GM12878 (cell line): ENCODE measurements at regions not wholly inside any gene's neighbourhood (a gene's known extent, or its start where the extent isn't known, plus 50 kb on each side); places are given as distances from the start of the nearest gene placed in this dataset.

Experiments
- ATAC-seq: fragments of 200-7000 bp; cut with Tn5 transposase; 3 replicates; pipeline ENCODE4 v1.9.1; 2020; ENCODE audit warnings: mild to moderate bottlenecking, moderate library complexity
- BruUV-seq: library from RNA; stranded (reverse); fragments of 400-500 nt; replicated peaks from 2 replicates; lab custom pipeline; 2021; lab: Mats Ljungman, UMichigan
- CTCF ChIA-PET: fragments of 300-600 bp; sonication (Branson Sonifier 250); formaldehyde crosslinking; extraction: SDS; loops from one replicate; lab custom pipeline; 2021; ENCODE audit warnings: inconsistent platforms; lab: Yijun Ruan, JAX
- POLR2A ChIA-PET: fragments of 350-600 bp; formaldehyde crosslinking; extraction: SDS; loops from one replicate; lab custom pipeline; 2021; ENCODE audit warnings: inconsistent platforms; lab: Charles Lee
- RAD21 ChIA-PET: fragments of 300-600 bp; sonication (Branson Sonifier 250); formaldehyde crosslinking; loops from one replicate; lab custom pipeline; 2023; ENCODE audit warnings: antibody characterized with exemption; ENCODE audit not compliant: unreplicated experiment; lab: Charles Lee
- SMC1A ChIA-PET: fragments of 300-600 bp; sonication (Branson Sonifier 250); formaldehyde crosslinking; loops from one replicate; lab custom pipeline; 2023; ENCODE audit not compliant: unreplicated experiment, uncharacterized antibody; lab: Charles Lee
- DNase-seq: peaks from one replicate; pipeline ENCODE4 v3.0.0-alpha.2; 2011; ENCODE audit warnings: low read depth, low spot score
- FAIRE-seq: peaks from 3 replicates; lab custom pipeline; 2011; peaks lifted over from hg19 to GRCh38; lab: Jason Lieb, UNC
- H2AFZ ChIP-seq: 2 replicates; pipeline ENCODE4 v1.6.0; 2011; ENCODE audit warnings: low read depth, low read length, control low read depth; ENCODE audit not compliant: control insufficient read depth
- H3K27ac ChIP-seq: 2 replicates; pipeline ENCODE4 v1.5.1; 2011; ENCODE audit warnings: control low read depth; ENCODE audit not compliant: control insufficient read depth, insufficient read depth
- H3K27me3 ChIP-seq, 2 experiments: replicated peaks in 1 of 2; 2 replicates each; pipeline versions ENCODE4 v1.6.0 to v1.6.1; 2011; ENCODE audit warnings: low read length in 1 of 2; ENCODE audit not compliant: control insufficient read depth in 2 of 2, insufficient read depth in 2 of 2
- H3K36me3 ChIP-seq, 2 experiments: 2 replicates each; pipeline ENCODE4 v1.5.1; 2011; ENCODE audit warnings: low read length in 1 of 2; ENCODE audit not compliant: control insufficient read depth in 2 of 2, insufficient read depth in 2 of 2
- H3K4me1 ChIP-seq: 2 replicates; pipeline ENCODE4 v1.6.1; 2011; ENCODE audit warnings: mild to moderate bottlenecking, low read length, moderate library complexity, mixed read lengths; ENCODE audit not compliant: control insufficient read depth, insufficient read depth
- H3K4me2 ChIP-seq: 2 replicates; pipeline ENCODE4 v1.6.0; 2011; ENCODE audit warnings: control low read depth; ENCODE audit not compliant: control insufficient read depth, insufficient read depth
- H3K4me3 ChIP-seq: fragments of 200-600 bp; sonication (generic); 2 replicates; pipeline ENCODE4 v1.5.1; 2016
- H3K79me2 ChIP-seq: 2 replicates; pipeline ENCODE4 v1.6.0; 2011; ENCODE audit warnings: low read length; ENCODE audit not compliant: control insufficient read depth, insufficient read depth
- H3K9ac ChIP-seq: 2 replicates; pipeline ENCODE4 v1.8.0; 2011; ENCODE audit warnings: low read length, control low read depth, mixed read lengths; ENCODE audit not compliant: control insufficient read depth, insufficient read depth
- H3K9me3 ChIP-seq: replicated peaks from 3 replicates; pipeline ENCODE4 v1.5.1; 2011; ENCODE audit warnings: mild to moderate bottlenecking, low read length; ENCODE audit not compliant: control insufficient read depth, insufficient read depth
- H4K20me1 ChIP-seq: 2 replicates; pipeline ENCODE4 v1.6.0; 2011; ENCODE audit not compliant: control insufficient read depth, insufficient read depth
- BRCA1 ChIP-seq: IDR thresholded peaks from 2 replicates; pipeline ENCODE4 v1.6.1; 2011; ENCODE audit warnings: low read depth, low read length, improper control_type of control experiment
- CHD1 ChIP-seq: IDR thresholded peaks from 2 replicates; pipeline ENCODE4 v1.6.1; 2012; ENCODE audit warnings: low read depth, low read length, improper control_type of control experiment
- EP300 ChIP-seq, 2 experiments: fragments of 150-350 bp in 1 of 2; IDR thresholded peaks; 2 replicates each; pipeline ENCODE4 v1.6.1; 2011 to 2012; ENCODE audit warnings: low read depth in 2 of 2, low read length in 2 of 2, borderline replicate concordance in 1 of 2, improper control_type of control experiment in 1 of 2, inconsistent platforms in 1 of 2; ENCODE audit not compliant: control insufficient read depth in 1 of 2
- MXI1 ChIP-seq: fragments of 150-350 bp; IDR thresholded peaks from 2 replicates; pipeline ENCODE4 v1.6.1; 2011; ENCODE audit warnings: low read depth, mild to moderate bottlenecking, inconsistent platforms, low read length, improper control_type of control experiment
- NFIC ChIP-seq: IDR thresholded peaks from 2 replicates; pipeline ENCODE4 v1.6.1; 2012; ENCODE audit warnings: low read depth, mild to moderate bottlenecking, inconsistent platforms, low read length, moderate library complexity
- PAX5 ChIP-seq: IDR thresholded peaks from 2 replicates; pipeline ENCODE4 v1.6.1; 2011; ENCODE audit warnings: low read depth, low read length, borderline replicate concordance
- POLR2AphosphoS2 ChIP-seq: IDR thresholded peaks from 2 replicates; pipeline ENCODE4 v1.6.1; 2011; ENCODE audit warnings: low read depth, mild to moderate bottlenecking, low read length, improper control_type of control experiment, moderate library complexity
- RCOR1 ChIP-seq: conservative IDR thresholded peaks from 2 replicates; pipeline ENCODE4 v1.6.1; 2012; ENCODE audit warnings: low read depth, low read length, improper control_type of control experiment
- RFX5 ChIP-seq: IDR thresholded peaks from 2 replicates; pipeline ENCODE4 v1.6.1; 2011; ENCODE audit warnings: low read depth, low read length, improper control_type of control experiment
- SIN3A ChIP-seq: IDR thresholded peaks from 2 replicates; pipeline ENCODE4 v1.6.1; 2012; ENCODE audit warnings: low read depth, low read length, improper control_type of control experiment
- SMC3 ChIP-seq: IDR thresholded peaks from 2 replicates; pipeline ENCODE4 v1.6.1; 2011; ENCODE audit warnings: low read length, improper control_type of control experiment, borderline replicate concordance
- ZNF207 ChIP-seq: fragments of 450-650 bp; IDR thresholded peaks from 2 replicates; pipeline ENCODE4 v1.6.1; 2014; ENCODE audit warnings: antibody characterized with exemption, mild to moderate bottlenecking, borderline replicate concordance
- WGBS: methylation state at CpG from one replicate; pipeline ENCODE4 v1.1.6; 2016; ENCODE audit warnings: low lambda C conversion rate; ENCODE audit not compliant: insufficient replicate concordance, insufficient coverage; ENCODE audit errors: missing lambda C conversion rate; 5-methylcytosine and 5-hydroxymethylcytosine counted together
- in situ Hi-C: fragments of 300-500 bp; cut with MboI; formaldehyde crosslinking; loops from 9 replicates; pipeline ENCODE4 v1.14.3; 2018; ENCODE audit warnings: mixed read lengths
- intact Hi-C: fragments of 100-400 bp; cut with micrococcal nuclease; formaldehyde crosslinking; loops from one replicate; pipeline ENCODE4 v1.14.2; 2022; ENCODE audit not compliant: unreplicated experiment
- TF ChIP-seq, protein P1 (sequence below): fragments of 450-650 bp; IDR thresholded peaks from 2 replicates; pipeline ENCODE4 v1.6.1; 2017; ENCODE audit warnings: mild to moderate bottlenecking, moderate library complexity
- TF ChIP-seq, protein P2 (sequence below): fragments of 450-650 bp; formaldehyde crosslinking; IDR thresholded peaks from 2 replicates; pipeline ENCODE4 v1.4.0; 2020; ENCODE audit warnings: mild to moderate bottlenecking, moderate library complexity

DNA sequence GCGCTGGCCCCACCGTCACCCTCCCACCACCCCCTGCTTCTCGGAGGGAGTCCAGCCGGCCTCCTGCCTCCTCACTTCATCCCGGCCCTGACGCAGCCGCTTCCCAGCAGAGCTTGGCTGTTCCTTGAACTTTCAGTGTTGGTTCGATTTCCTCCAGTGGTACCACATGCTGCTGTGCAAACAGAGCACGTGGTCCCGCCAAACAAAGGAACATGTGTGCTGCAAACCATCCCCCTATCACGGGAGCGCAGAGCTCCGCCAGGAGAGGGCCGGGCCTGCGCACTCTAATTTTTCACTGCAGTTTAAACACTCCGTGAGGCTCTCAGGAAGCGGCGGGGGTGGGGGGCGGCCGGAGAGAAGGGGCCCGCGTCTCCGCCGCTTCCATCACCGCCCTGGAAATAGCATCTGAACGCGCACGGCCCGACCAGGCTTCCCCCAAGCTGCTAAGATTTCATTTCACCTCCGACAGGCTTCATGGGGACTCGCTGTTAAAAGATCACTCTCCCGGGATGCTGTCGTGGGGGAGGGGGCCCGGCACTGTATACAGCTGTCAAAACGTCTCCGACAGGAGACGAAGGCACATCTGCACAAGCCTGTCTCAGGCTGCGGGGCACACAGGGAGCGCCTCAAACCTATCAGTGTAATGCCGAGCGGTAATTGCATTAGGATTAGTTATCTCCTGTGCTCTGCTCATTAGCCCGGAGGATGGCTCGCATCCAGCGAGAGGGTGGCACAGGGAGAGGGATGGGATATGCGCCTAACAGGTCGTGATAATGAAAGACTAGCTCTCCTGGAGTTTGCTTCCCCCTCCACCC, 269.9 kb upstream of the SORL1-AS1 start:
- BruUV-seq = no TSS peak
- 20% methylated on average over 46 of the region's 46 CpGs for WGBS
- no peak for DNase-seq

More for the DNA sequence above, 269.9 kb upstream of the SORL1-AS1 start:
- RAD21 ChIA-PET = no interaction called here
- peaks cover 0 to 8% of the 10 kb centered on the region in 2 experiments; a peak in 3 of 4 replicates for H3K27me3 ChIP-seq
- no peak for FAIRE-seq
- H3K4me1 ChIP-seq = no peaks in the 10 kb centered on the region
- no peaks in the 10 kb centered on the region for H4K20me1 ChIP-seq
- no peak overlapping the region for H3K9ac ChIP-seq
- H3K4me3 ChIP-seq = no peak overlapping the region
- H3K27ac ChIP-seq = no peak overlapping the region
- no peak for ATAC-seq
- POLR2A ChIA-PET = no interaction called here
- CTCF ChIA-PET = no interaction called here
- H3K36me3 ChIP-seq = no peaks in the 10 kb centered on the region
- intact Hi-C loops = no loop called here
- SMC1A ChIA-PET = no interaction called here
- in situ Hi-C loops = no loop called here
- TF ChIP-seq EP300 (IDR thresholded peaks at IDR 0.05; ENCODE audit: borderline replicate concordance in 1 of 2, control insufficient read depth in 1 of 2, low read depth in 2 of 2, low read length in 2 of 2) = no peak
- no peak for TF ChIP-seq ZNF207
- TF ChIP-seq POLR2AphosphoS2 = no peak
- no peak for TF ChIP-seq SMC3
- no peak for TF ChIP-seq RCOR1
- TF ChIP-seq, protein P1, sequence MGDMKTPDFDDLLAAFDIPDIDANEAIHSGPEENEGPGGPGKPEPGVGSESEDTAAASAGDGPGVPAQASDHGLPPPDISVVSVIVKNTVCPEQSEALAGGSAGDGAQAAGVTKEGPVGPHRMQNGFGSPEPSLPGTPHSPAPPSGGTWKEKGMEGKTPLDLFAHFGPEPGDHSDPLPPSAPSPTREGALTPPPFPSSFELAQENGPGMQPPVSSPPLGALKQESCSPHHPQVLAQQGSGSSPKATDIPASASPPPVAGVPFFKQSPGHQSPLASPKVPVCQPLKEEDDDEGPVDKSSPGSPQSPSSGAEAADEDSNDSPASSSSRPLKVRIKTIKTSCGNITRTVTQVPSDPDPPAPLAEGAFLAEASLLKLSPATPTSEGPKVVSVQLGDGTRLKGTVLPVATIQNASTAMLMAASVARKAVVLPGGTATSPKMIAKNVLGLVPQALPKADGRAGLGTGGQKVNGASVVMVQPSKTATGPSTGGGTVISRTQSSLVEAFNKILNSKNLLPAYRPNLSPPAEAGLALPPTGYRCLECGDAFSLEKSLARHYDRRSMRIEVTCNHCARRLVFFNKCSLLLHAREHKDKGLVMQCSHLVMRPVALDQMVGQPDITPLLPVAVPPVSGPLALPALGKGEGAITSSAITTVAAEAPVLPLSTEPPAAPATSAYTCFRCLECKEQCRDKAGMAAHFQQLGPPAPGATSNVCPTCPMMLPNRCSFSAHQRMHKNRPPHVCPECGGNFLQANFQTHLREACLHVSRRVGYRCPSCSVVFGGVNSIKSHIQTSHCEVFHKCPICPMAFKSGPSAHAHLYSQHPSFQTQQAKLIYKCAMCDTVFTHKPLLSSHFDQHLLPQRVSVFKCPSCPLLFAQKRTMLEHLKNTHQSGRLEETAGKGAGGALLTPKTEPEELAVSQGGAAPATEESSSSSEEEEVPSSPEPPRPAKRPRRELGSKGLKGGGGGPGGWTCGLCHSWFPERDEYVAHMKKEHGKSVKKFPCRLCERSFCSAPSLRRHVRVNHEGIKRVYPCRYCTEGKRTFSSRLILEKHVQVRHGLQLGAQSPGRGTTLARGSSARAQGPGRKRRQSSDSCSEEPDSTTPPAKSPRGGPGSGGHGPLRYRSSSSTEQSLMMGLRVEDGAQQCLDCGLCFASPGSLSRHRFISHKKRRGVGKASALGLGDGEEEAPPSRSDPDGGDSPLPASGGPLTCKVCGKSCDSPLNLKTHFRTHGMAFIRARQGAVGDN = no peak
- TF ChIP-seq, protein P2, sequence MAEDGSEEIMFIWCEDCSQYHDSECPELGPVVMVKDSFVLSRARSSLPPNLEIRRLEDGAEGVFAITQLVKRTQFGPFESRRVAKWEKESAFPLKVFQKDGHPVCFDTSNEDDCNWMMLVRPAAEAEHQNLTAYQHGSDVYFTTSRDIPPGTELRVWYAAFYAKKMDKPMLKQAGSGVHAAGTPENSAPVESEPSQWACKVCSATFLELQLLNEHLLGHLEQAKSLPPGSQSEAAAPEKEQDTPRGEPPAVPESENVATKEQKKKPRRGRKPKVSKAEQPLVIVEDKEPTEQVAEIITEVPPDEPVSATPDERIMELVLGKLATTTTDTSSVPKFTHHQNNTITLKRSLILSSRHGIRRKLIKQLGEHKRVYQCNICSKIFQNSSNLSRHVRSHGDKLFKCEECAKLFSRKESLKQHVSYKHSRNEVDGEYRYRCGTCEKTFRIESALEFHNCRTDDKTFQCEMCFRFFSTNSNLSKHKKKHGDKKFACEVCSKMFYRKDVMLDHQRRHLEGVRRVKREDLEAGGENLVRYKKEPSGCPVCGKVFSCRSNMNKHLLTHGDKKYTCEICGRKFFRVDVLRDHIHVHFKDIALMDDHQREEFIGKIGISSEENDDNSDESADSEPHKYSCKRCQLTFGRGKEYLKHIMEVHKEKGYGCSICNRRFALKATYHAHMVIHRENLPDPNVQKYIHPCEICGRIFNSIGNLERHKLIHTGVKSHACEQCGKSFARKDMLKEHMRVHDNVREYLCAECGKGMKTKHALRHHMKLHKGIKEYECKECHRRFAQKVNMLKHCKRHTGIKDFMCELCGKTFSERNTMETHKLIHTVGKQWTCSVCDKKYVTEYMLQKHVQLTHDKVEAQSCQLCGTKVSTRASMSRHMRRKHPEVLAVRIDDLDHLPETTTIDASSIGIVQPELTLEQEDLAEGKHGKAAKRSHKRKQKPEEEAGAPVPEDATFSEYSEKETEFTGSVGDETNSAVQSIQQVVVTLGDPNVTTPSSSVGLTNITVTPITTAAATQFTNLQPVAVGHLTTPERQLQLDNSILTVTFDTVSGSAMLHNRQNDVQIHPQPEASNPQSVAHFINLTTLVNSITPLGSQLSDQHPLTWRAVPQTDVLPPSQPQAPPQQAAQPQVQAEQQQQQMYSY (CRISPR knock-in tag) = no peak
- no peak for TF ChIP-seq SIN3A
- no peak for TF ChIP-seq BRCA1
- TF ChIP-seq MXI1 = no peak
- TF ChIP-seq NFIC = no peak
- no peak for TF ChIP-seq PAX5
- no peak for TF ChIP-seq CHD1
- TF ChIP-seq RFX5 = no peak
- no peak overlapping the region for H2AFZ ChIP-seq
- H3K79me2 ChIP-seq = no peaks in the 10 kb centered on the region
- no peak overlapping the region for H3K4me2 ChIP-seq
- no peaks in the 10 kb centered on the region; the same call in 2 of the 3 replicates for H3K9me3 ChIP-seq
